ENCODE measurements at regions not wholly inside any gene's neighbourhood (a gene's known extent, or its start where the extent isn't known, plus 50 kb on each side); places are given as distances from the start of the nearest gene placed in this dataset.

GRCh38 chr22:47596176-47596690 is 833.8 kb downstream of the TBC1D22A start:
- DNase-seq (ENCODE audit: low read depth) = no peak
- no peak overlapping the region for H3K4me3 ChIP-seq (ENCODE audit: low read depth, low read length)
- no peak for TF ChIP-seq CTCF (IDR thresholded peaks at IDR 0.05; ENCODE audit: low read depth, low read length, missing control alignments)

GRCh38 chr22:47594836-47595521 is 832.5 kb downstream of the TBC1D22A start:
- no peak overlapping the region for H3K4me3 ChIP-seq (ENCODE audit: low read depth, low read length)

GRCh38 chr22:47593911-47594311 is 831.5 kb downstream of the TBC1D22A start:
- DNase-seq (ENCODE audit: low read depth) = no peak
- TF ChIP-seq CTCF (IDR thresholded peaks at IDR 0.05; ENCODE audit: low read depth, low read length, missing control alignments) = no peak
- no peak overlapping the region for H3K4me3 ChIP-seq (ENCODE audit: low read depth, low read length)

More at GRCh38 chr22:47594836-47595521, 832.5 kb downstream of the TBC1D22A start:
- TF ChIP-seq CTCF (IDR thresholded peaks at IDR 0.05; ENCODE audit: low read depth, low read length, missing control alignments) = no peak
- DNase-seq (ENCODE audit: low read depth) = no peak

- no peak for TF ChIP-seq CTCF (IDR thresholded peaks at IDR 0.05; ENCODE audit: low read depth, low read length, missing control alignments)
- DNase-seq (ENCODE audit: low read depth) = no peak
- H3K4me3 ChIP-seq (ENCODE audit: low read depth, low read length) = no peak overlapping the region
These were observed 830.8 kb downstream of the TBC1D22A start for GRCh38 chr22:47593291-47593690.

- no peak for TF ChIP-seq CTCF (IDR thresholded peaks at IDR 0.05; ENCODE audit: low read depth, low read length, missing control alignments)
- no peak overlapping the region for H3K4me3 ChIP-seq (ENCODE audit: low read depth, low read length)
- no peak for DNase-seq (ENCODE audit: low read depth)
These were observed 830.3 kb downstream of the TBC1D22A start for GRCh38 chr22:47592791-47593190.

- no peak for DNase-seq (ENCODE audit: low read depth)
- H3K4me3 ChIP-seq (ENCODE audit: low read depth, low read length) = no peak overlapping the region
- no peak for TF ChIP-seq CTCF (IDR thresholded peaks at IDR 0.05; ENCODE audit: low read depth, low read length, missing control alignments)
These were observed 829.3 kb downstream of the TBC1D22A start for GRCh38 chr22:47591709-47592108.

- TF ChIP-seq CTCF (IDR thresholded peaks at IDR 0.05; ENCODE audit: low read depth, low read length, missing control alignments) = no peak
These were observed 828.6 kb downstream of the TBC1D22A start for GRCh38 chr22:47591016-47591415.

More at GRCh38 chr22:47591016-47591415, 828.6 kb downstream of the TBC1D22A start:
- H3K4me3 ChIP-seq (ENCODE audit: low read depth, low read length) = no peak overlapping the region
- no peak for DNase-seq (ENCODE audit: low read depth)
